GM12878 (cell line): ENCODE measurements at regions not wholly inside any gene's neighbourhood (a gene's known extent, or its start where the extent isn't known, plus 50 kb on each side); places are given as distances from the start of the nearest gene placed in this dataset.

Experiments used
- BCL11A ChIP-seq: IDR thresholded peaks from 2 replicates; pipeline ENCODE4 v1.6.1; 2011; ENCODE audit warnings: low read depth, low read length
- BHLHE40 ChIP-seq, 2 experiments: fragments of 450-650 bp in 1 of 2; IDR thresholded peaks; 2 replicates each; pipeline ENCODE4 v1.6.1; 2011 to 2017; ENCODE audit warnings: low read depth in 2 of 2, borderline replicate concordance in 1 of 2, improper control_type of control experiment in 1 of 2, low read length in 1 of 2, mild to moderate bottlenecking in 1 of 2
- CBFB ChIP-seq: IDR thresholded peaks from 2 replicates; pipeline ENCODE4 v1.6.1; 2016; ENCODE audit warnings: antibody characterized with exemption, low read depth
- CHD2 ChIP-seq: IDR thresholded peaks from 2 replicates; pipeline ENCODE4 v1.6.1; 2011; ENCODE audit warnings: low read depth, low read length, improper control_type of control experiment, borderline replicate concordance
- CTCF ChIP-seq, 3 experiments: IDR thresholded peaks in 2 of 3; conservative IDR thresholded peaks in 1 of 3; 2 replicates each; pipeline ENCODE4 v1.5.1; 2011; ENCODE audit warnings: low read depth in 3 of 3, low read length in 3 of 3, mild to moderate bottlenecking in 3 of 3, control low read depth in 2 of 3, moderate library complexity in 2 of 3, inconsistent platforms in 1 of 3, mixed read lengths in 1 of 3; ENCODE audit not compliant: control insufficient read depth in 2 of 3, insufficient read depth in 1 of 3; ENCODE audit errors: extremely low read depth in 1 of 3
- E2F4 ChIP-seq: IDR thresholded peaks from 2 replicates; pipeline ENCODE4 v1.6.1; 2012; ENCODE audit warnings: low read depth, low read length, improper control_type of control experiment
- EED ChIP-seq: sonication (generic); IDR thresholded peaks from 2 replicates; pipeline ENCODE4 v1.6.1; 2016; ENCODE audit warnings: antibody characterized with exemption, low read depth
- EZH2 ChIP-seq: IDR thresholded peaks from 2 replicates; pipeline ENCODE4 v1.6.1; 2012; ENCODE audit warnings: low read depth, mild to moderate bottlenecking, control low read depth, inconsistent platforms, low read length, borderline replicate concordance; ENCODE audit not compliant: control insufficient read depth
- HDGF ChIP-seq: fragments of 450-650 bp; IDR thresholded peaks from 2 replicates; pipeline ENCODE4 v1.6.1; 2016; ENCODE audit warnings: antibody characterized with exemption
- JUND ChIP-seq: IDR thresholded peaks from 2 replicates; pipeline ENCODE4 v1.6.1; 2012; ENCODE audit warnings: low read depth, mild to moderate bottlenecking, low read length, improper control_type of control experiment, moderate library complexity
- MTA2 ChIP-seq: fragments of 450-650 bp; IDR thresholded peaks from 2 replicates; pipeline ENCODE4 v1.6.1; 2016; ENCODE audit warnings: low read depth, mild to moderate bottlenecking, moderate library complexity
- RAD21 ChIP-seq: IDR thresholded peaks from 2 replicates; pipeline ENCODE4 v1.6.1; 2011; ENCODE audit warnings: mild to moderate bottlenecking, low read depth, low read length, moderate library complexity; ENCODE audit not compliant: insufficient read depth

GRCh38 chr21:25139414-25139813 is 467.9 kb downstream of the MRPL39 start:
- TF ChIP-seq BCL11A (no peak), CBFB (no peak), RAD21 (no peak), CTCF (IDR thresholded peaks at IDR 0.05 in 2 of 3, conservative IDR thresholded peaks at IDR 0.05 in 1 of 3; ENCODE audit: control insufficient read depth in 2 of 3, extremely low read depth in 1 of 3, insufficient read depth in 1 of 3, low read depth in 3 of 3, low read length in 3 of 3) (no peak), EZH2 (no peak), BHLHE40 (IDR thresholded peaks at IDR 0.05; ENCODE audit: borderline replicate concordance in 1 of 2, low read depth in 2 of 2, low read length in 1 of 2) (no peak), MTA2 (no peak), HDGF (no peak), JUND (no peak), CHD2 (no peak), EED (no peak), E2F4 (no peak)
